Calu3 (cell line): ENCODE measurements at regions not wholly inside any gene's neighbourhood (a gene's known extent, or its start where the extent isn't known, plus 50 kb on each side); places are given as distances from the start of the nearest gene placed in this dataset.

ENCODE experiments used
- BruUV-seq: library from RNA; stranded (reverse); fragments of 400-500 nt; replicated peaks from 2 replicates; lab custom pipeline; 2021; lab: Mats Ljungman, UMichigan
- CTCF ChIA-PET: fragments of 300-600 bp; sonication (Branson Sonifier 250); formaldehyde crosslinking; loops from one replicate; lab custom pipeline; 2022; ENCODE audit warnings: antibody characterized with exemption; lab: Charles Lee
- DNase-seq: peaks from one replicate; pipeline ENCODE4 v3.0.0; 2022
- H3K27ac Mint-ChIP-seq: one replicate; pipeline ENCODE4 v1.8.0; 2022; ENCODE audit warnings: mixed read lengths; ENCODE audit not compliant: unreplicated experiment
- H3K27me3 Mint-ChIP-seq: one replicate; pipeline ENCODE4 v1.8.0; 2022; ENCODE audit warnings: mixed read lengths; ENCODE audit not compliant: unreplicated experiment
- H3K36me3 Mint-ChIP-seq: one replicate; pipeline ENCODE4 v1.8.0; 2022; ENCODE audit warnings: mild to moderate bottlenecking, moderate library complexity, mixed read lengths; ENCODE audit not compliant: insufficient read depth, unreplicated experiment
- H3K4me1 Mint-ChIP-seq: one replicate; pipeline ENCODE4 v1.8.0; 2022; ENCODE audit warnings: mild to moderate bottlenecking, low read depth, mixed read lengths; ENCODE audit not compliant: unreplicated experiment
- H3K4me3 Mint-ChIP-seq: one replicate; pipeline ENCODE4 v1.8.0; 2022; ENCODE audit warnings: mild to moderate bottlenecking, low read depth, moderate library complexity, mixed read lengths; ENCODE audit not compliant: unreplicated experiment
- H3K9me3 Mint-ChIP-seq: one replicate; pipeline ENCODE4 v1.8.0; 2022; ENCODE audit warnings: low read depth, mixed read lengths; ENCODE audit not compliant: unreplicated experiment
- CTCF ChIP-seq: fragments of 200-600 bp; IDR thresholded peaks from one replicate; pipeline ENCODE4 v1.8.0; 2022; ENCODE audit warnings: antibody characterized with exemption; ENCODE audit not compliant: unreplicated experiment
- intact Hi-C: fragments of 100-400 bp; cut with micrococcal nuclease; formaldehyde crosslinking; loops from one replicate; pipeline ENCODE4 v1.10.0; 2022; ENCODE audit not compliant: unreplicated experiment

DNA sequence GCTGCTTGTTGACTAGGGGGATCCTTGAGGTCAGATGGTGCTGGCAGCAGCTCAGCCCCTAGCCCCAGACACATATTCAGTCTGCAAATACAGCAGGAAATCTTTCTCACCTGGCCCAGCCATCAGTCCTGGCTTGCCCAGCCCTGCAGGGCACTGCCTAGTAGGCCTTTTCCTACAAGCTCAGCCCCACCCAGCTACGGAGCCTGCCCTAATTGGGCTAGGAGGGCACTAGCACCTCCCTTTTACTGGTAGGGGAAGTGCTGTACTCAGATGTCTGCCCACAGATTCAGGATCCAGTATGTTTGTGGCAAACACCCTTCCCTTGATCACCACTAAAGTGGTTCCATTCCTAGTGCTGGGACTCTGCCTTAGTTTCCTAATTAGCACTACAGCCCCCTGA, 257.1 kb upstream of the CADM1 start:
- Mint-ChIP-seq H3K4me1 (no peaks in the 10 kb centered on the region), H3K4me3 (no peak overlapping the region), H3K36me3 (no peaks in the 10 kb centered on the region), H3K9me3 (peaks cover 5% of the 10 kb centered on the region), H3K27ac (no peak overlapping the region), H3K27me3 (no peaks in the 10 kb centered on the region)
- CTCF ChIA-PET, result no interaction called here
- intact Hi-C loops, result no loop called here
- BruUV-seq, result no TSS peak
- no peak for DNase-seq
- no peak for TF ChIP-seq CTCF

- Mint-ChIP-seq H3K4me1 (no peaks in the 10 kb centered on the region), H3K36me3 (no peaks in the 10 kb centered on the region), H3K9me3 (peaks cover 5% of the 10 kb centered on the region), H3K27me3 (no peaks in the 10 kb centered on the region), H3K27ac (no peak overlapping the region), H3K4me3 (no peak overlapping the region)
- no TSS peak for BruUV-seq
- no peak for DNase-seq
- CTCF ChIA-PET, result no interaction called here
- intact Hi-C loops, result no loop called here
- no peak for TF ChIP-seq CTCF
Observed at GRCh38 chr11:115760461-115761320, 256.5 kb upstream of the CADM1 start.

DNA sequence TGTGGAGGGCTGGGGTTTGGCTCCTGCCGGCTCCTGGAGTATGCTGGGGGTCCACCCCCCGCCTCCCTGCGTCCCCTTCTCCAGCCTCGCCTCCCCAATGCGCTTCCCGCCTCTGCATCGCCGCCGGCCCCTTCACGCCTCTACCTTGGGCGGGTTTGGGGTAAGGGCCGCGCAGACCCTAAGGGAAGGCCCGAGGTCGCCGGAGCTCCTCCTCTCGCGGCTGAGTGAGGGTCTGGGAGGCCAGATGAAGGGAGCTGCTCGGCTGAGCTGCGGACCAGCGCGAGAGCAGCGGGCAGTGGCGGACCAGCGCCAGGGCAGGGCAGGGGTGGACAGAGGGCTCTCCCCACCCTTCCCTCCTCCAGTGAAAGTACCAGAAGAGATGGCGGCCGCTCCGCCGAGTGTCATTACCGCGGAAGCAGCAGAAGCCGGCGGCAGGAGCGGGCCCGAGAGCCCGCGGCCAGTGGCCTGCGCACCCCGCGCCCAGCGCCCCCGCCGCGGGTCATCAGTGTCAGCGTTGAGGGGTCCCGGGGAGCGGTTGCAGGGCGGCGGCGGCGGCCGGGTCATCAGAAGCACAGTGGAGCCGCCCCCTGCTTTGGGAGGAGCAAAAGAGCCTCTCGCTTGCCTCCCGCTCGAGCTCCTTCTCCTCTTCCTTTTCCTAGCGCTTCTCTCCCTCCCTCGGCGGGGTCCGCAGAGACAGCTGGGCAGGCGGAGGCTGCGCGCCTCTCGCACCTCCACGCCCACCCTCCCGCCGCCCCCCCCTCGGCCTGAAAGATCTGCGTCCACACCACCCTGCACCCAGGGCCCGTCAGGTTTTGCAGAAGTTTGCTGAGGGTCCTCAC, 255.6 kb upstream of the CADM1 start:
- Mint-ChIP-seq H3K27me3 (no peaks in the 10 kb centered on the region), H3K4me1 (no peaks in the 10 kb centered on the region), H3K4me3 (no peak overlapping the region), H3K36me3 (no peaks in the 10 kb centered on the region), H3K27ac (no peak overlapping the region), H3K9me3 (peaks cover 5% of the 10 kb centered on the region)
- BruUV-seq, result no TSS peak
- intact Hi-C loops, result no loop called here
- no peak for TF ChIP-seq CTCF
- DNase-seq, result no peak
- CTCF ChIA-PET, result no interaction called here

DNA sequence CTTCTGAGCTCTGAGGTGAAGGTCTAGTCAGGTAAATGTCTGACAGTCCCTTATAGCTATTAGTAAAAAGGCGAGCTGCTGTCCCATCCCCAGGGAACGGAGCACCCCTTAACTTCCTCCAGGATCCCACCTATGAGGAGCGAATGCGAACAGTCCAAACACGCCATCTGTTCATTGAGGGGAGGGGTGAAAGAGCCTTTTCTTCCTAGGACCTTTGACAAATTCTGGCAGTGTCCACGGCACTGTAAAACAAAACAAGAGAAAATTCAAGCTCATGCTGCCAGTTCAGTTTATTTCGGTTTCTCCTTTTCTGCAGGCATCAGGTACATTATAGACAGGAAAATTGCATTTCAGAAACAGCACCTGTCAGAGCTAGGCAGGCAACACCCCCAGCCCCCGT, 253.8 kb upstream of the CADM1 start:
- Mint-ChIP-seq H3K4me3 (no peak overlapping the region), H3K9me3 (peaks cover 8% of the 10 kb centered on the region), H3K4me1 (no peaks in the 10 kb centered on the region), H3K27me3 (no peaks in the 10 kb centered on the region), H3K27ac (no peak overlapping the region), H3K36me3 (no peaks in the 10 kb centered on the region)
- CTCF ChIA-PET, result no interaction called here
- no peak for DNase-seq
- intact Hi-C loops, result no loop called here
- BruUV-seq, result no TSS peak
- no peak for TF ChIP-seq CTCF
